NT2/D1 (cell line): ENCODE measurements at regions not wholly inside any gene's neighbourhood (a gene's known extent, or its start where the extent isn't known, plus 50 kb on each side); places are given as distances from the start of the nearest gene placed in this dataset.

ENCODE experiments used
- DNase-seq: peaks from one replicate; pipeline ENCODE4 v3.0.0-alpha.2; 2011; ENCODE audit warnings: low read depth, low spot score
- H3K27me3 ChIP-seq: 2 replicates; pipeline ENCODE4 v1.6.0; 2011; ENCODE audit warnings: mild to moderate bottlenecking; ENCODE audit not compliant: insufficient read length, insufficient read depth
- H3K36me3 ChIP-seq: 2 replicates; pipeline ENCODE4 v1.6.1; 2011; ENCODE audit warnings: mild to moderate bottlenecking, low read length, mixed read lengths; ENCODE audit not compliant: insufficient read depth, insufficient read length
- H3K4me1 ChIP-seq: 2 replicates; pipeline ENCODE4 v1.5.1; 2011; ENCODE audit not compliant: insufficient read depth, insufficient read length
- H3K4me3 ChIP-seq: 2 replicates; pipeline ENCODE4 v1.5.1; 2011; ENCODE audit warnings: low read depth; ENCODE audit not compliant: insufficient read length
- H3K9ac ChIP-seq: 2 replicates; pipeline ENCODE4 v1.6.0; 2011; ENCODE audit warnings: low read depth; ENCODE audit not compliant: insufficient read length
- H3K9me3 ChIP-seq: 2 replicates; pipeline ENCODE4 v1.5.1; 2011; ENCODE audit warnings: mild to moderate bottlenecking, low read length; ENCODE audit not compliant: insufficient read depth
- SUZ12 ChIP-seq: IDR thresholded peaks from 2 replicates; pipeline ENCODE4 v1.6.1; 2011; ENCODE audit not compliant: insufficient read length, insufficient read depth; ENCODE audit errors: extremely low read depth
- YY1 ChIP-seq: IDR thresholded peaks from 2 replicates; pipeline ENCODE4 v1.6.1; 2011; ENCODE audit not compliant: insufficient read length, insufficient read depth
- ZNF274 ChIP-seq: IDR thresholded peaks from 2 replicates; pipeline ENCODE4 v1.6.1; 2011; ENCODE audit warnings: mild to moderate bottlenecking, low read depth, low read length

GRCh38 chr3:148532326-148532725, 165.4 kb upstream of the AGTR1 start:
- Histone ChIP-seq H3K4me3 (no peak overlapping the region), H3K9ac (no peak overlapping the region), H3K36me3 (no peaks in the 10 kb centered on the region), H3K27me3 (no peaks in the 10 kb centered on the region), H3K9me3 (no peaks in the 10 kb centered on the region), H3K4me1 (no peaks in the 10 kb centered on the region)
- TF ChIP-seq SUZ12, result no peak
- no peak for TF ChIP-seq YY1
- no peak for TF ChIP-seq ZNF274
- DNase-seq, result no peak

GRCh38 chr3:148532774-148533173, 164.9 kb upstream of the AGTR1 start:
- TF ChIP-seq ZNF274, result no peak
- TF ChIP-seq YY1, result no peak
- no peak for TF ChIP-seq SUZ12
- H3K27me3 ChIP-seq, result no peaks in the 10 kb centered on the region

GRCh38 chr3:148534089-148534988, 163.4 kb upstream of the AGTR1 start:
- no peaks in the 10 kb centered on the region for H3K27me3 ChIP-seq
- H3K36me3 ChIP-seq, result no peaks in the 10 kb centered on the region
- H3K4me1 ChIP-seq, result no peaks in the 10 kb centered on the region
- H3K9ac ChIP-seq, result no peak overlapping the region
- H3K4me3 ChIP-seq, result no peak overlapping the region
- DNase-seq, result no peak
- H3K9me3 ChIP-seq, result no peaks in the 10 kb centered on the region
- no peak for TF ChIP-seq YY1
- no peak for TF ChIP-seq SUZ12
- no peak for TF ChIP-seq ZNF274

More at GRCh38 chr3:148532774-148533173, 164.9 kb upstream of the AGTR1 start:
- no peaks in the 10 kb centered on the region for H3K9me3 ChIP-seq
- no peaks in the 10 kb centered on the region for H3K36me3 ChIP-seq
- no peak overlapping the region for H3K4me3 ChIP-seq
- no peaks in the 10 kb centered on the region for H3K4me1 ChIP-seq
- no peak overlapping the region for H3K9ac ChIP-seq
- no peak for DNase-seq

GRCh38 chr3:148535001-148535400, 162.7 kb upstream of the AGTR1 start:
- Histone ChIP-seq H3K36me3 (no peaks in the 10 kb centered on the region), H3K9me3 (no peaks in the 10 kb centered on the region), H3K4me1 (no peaks in the 10 kb centered on the region), H3K4me3 (no peak overlapping the region), H3K27me3 (no peaks in the 10 kb centered on the region), H3K9ac (no peak overlapping the region)
- no peak for DNase-seq
- no peak for TF ChIP-seq SUZ12
- no peak for TF ChIP-seq YY1
- TF ChIP-seq ZNF274, result no peak

- H3K4me3 ChIP-seq, result no peak overlapping the region
- H3K4me1 ChIP-seq, result no peaks in the 10 kb centered on the region
- TF ChIP-seq ZNF274, result no peak
- no peak for TF ChIP-seq YY1
- TF ChIP-seq SUZ12, result no peak
- no peak for DNase-seq
- no peaks in the 10 kb centered on the region for H3K9me3 ChIP-seq
- H3K27me3 ChIP-seq, result no peaks in the 10 kb centered on the region
- no peak overlapping the region for H3K9ac ChIP-seq
- H3K36me3 ChIP-seq, result no peaks in the 10 kb centered on the region
Measured at GRCh38 chr3:148540266-148540665, 157.4 kb upstream of the AGTR1 start.

- H3K27me3 ChIP-seq, result no peaks in the 10 kb centered on the region
- DNase-seq, result no peak
- H3K4me3 ChIP-seq, result no peak overlapping the region
- H3K9ac ChIP-seq, result no peak overlapping the region
- TF ChIP-seq ZNF274, result no peak
- TF ChIP-seq YY1, result no peak
- no peak for TF ChIP-seq SUZ12
- H3K9me3 ChIP-seq, result no peaks in the 10 kb centered on the region
- no peaks in the 10 kb centered on the region for H3K4me1 ChIP-seq
- no peaks in the 10 kb centered on the region for H3K36me3 ChIP-seq
Measured at GRCh38 chr3:148540851-148541250, 156.9 kb upstream of the AGTR1 start.

GRCh38 chr3:148546959-148547358, 150.7 kb upstream of the AGTR1 start:
- no peak for DNase-seq
- no peak overlapping the region for H3K9ac ChIP-seq
- no peak overlapping the region for H3K4me3 ChIP-seq
- TF ChIP-seq ZNF274 (no peak), SUZ12 (no peak), YY1 (no peak)
- no peaks in the 10 kb centered on the region for H3K27me3 ChIP-seq
- H3K9me3 ChIP-seq, result no peaks in the 10 kb centered on the region
- H3K4me1 ChIP-seq, result no peaks in the 10 kb centered on the region
- no peaks in the 10 kb centered on the region for H3K36me3 ChIP-seq
